ENCODE measurements at regions not wholly inside any gene's neighbourhood (a gene's known extent, or its start where the extent isn't known, plus 50 kb on each side); places are given as distances from the start of the nearest gene placed in this dataset.

DNA sequence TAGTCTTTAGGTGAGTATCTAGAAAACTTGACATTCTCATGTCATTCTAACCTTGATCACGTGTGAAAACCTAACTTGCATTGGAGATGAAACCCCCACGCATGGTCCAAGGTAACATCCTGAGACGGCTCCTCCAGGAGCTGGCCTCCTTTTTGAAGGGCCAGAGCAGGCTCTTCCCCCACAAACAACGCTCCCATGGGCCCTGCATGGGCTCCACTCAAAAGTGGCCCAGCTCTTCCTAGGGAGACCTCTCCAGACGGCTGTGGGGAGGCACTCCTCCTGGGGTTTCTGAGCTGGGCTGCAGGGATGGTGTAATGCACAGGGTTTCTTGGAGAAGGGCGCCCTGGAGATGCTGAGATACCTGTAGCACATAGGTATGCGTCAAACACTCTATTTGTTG lies 296.2 kb upstream of the IRX1 start:
- DNase-seq (ENCODE audit: low read depth in 1 of 2, low spot score in 2 of 2): no peak
- no peak overlapping the region for H2AK5ac ChIP-seq (ENCODE audit: low read depth, low read length)
- no peak overlapping the region for H3K56ac ChIP-seq (replicated peaks; ENCODE audit: insufficient read length, low read depth, low read length)
- CTCF ChIA-PET (ENCODE audit: partially characterized antibody): no interaction called here
- H3K9me3 ChIP-seq (ENCODE audit: insufficient read depth in 2 of 2, low read depth in 1 of 2, low read length in 1 of 2): no peaks in the 10 kb centered on the region
- H4K8ac ChIP-seq (ENCODE audit: extremely low read depth, insufficient read depth, low read length): no peak overlapping the region
- no peak overlapping the region for H2BK20ac ChIP-seq (ENCODE audit: low read length)
- no peak overlapping the region for H3K9ac ChIP-seq (replicated peaks in 1 of 4; ENCODE audit: extremely low read depth in 1 of 4, low read depth in 3 of 4, low read length in 3 of 4)
- POLR2A ChIA-PET (ENCODE audit: partially characterized antibody): interaction anchor here (1.0 kb wide), 1 partner anchor 222 kb away, joined by 3 read pairs; no protein-coding TSS in a partner anchor
- H2BK12ac ChIP-seq (ENCODE audit: low read depth, low read length): no peak overlapping the region
- H3K27ac ChIP-seq (ENCODE audit: low read depth, low read length): no peak overlapping the region
- H3K79me1 ChIP-seq (ENCODE audit: low read depth, low read length): no peaks in the 10 kb centered on the region
- H3K4ac ChIP-seq (replicated peaks; ENCODE audit: insufficient read length, low read depth, low read length): no peak overlapping the region
- no peaks in the 10 kb centered on the region for H3K36me3 ChIP-seq (ENCODE audit: control insufficient read depth in 2 of 4, insufficient read depth in 4 of 4, low read length in 3 of 4)
- no peak overlapping the region for H4K91ac ChIP-seq (replicated peaks; ENCODE audit: insufficient read length, low read length)
- H2BK5ac ChIP-seq (ENCODE audit: low read depth, low read length): no peak overlapping the region
- no peak overlapping the region for H2BK120ac ChIP-seq (replicated peaks; ENCODE audit: low read depth, low read length)
- H3K23me2 ChIP-seq (ENCODE audit: low read depth, low read length): no peaks in the 10 kb centered on the region; the same call in 1 of the 2 replicates
- no peak overlapping the region for H4K5ac ChIP-seq (ENCODE audit: insufficient read length, low read depth, low read length)
- no peak overlapping the region for H3K18ac ChIP-seq (ENCODE audit: extremely low read depth, low read length)
- no peak for FAIRE-seq
- H4K20me1 ChIP-seq (replicated peaks in 1 of 2; ENCODE audit: control insufficient read depth in 1 of 2, insufficient read depth in 2 of 2, low read length in 2 of 2): no peaks in the 10 kb centered on the region
- peaks cover 0 to 5% (median 0%) of the 10 kb centered on the region in 4 experiments; a peak in 4 of 7 replicates for H3K4me1 ChIP-seq (replicated peaks in 1 of 4; ENCODE audit: control insufficient read depth in 3 of 4, insufficient read depth in 4 of 4, low read length in 3 of 4)
- no peak overlapping the region for H2AFZ ChIP-seq (ENCODE audit: low read length)
- no peak overlapping the region for H3K4me2 ChIP-seq (ENCODE audit: insufficient read depth in 1 of 2, low read depth in 2 of 2, low read length in 2 of 2)
- no peak overlapping the region for H3K14ac ChIP-seq (ENCODE audit: insufficient read length)
- no peak overlapping the region for H2BK15ac ChIP-seq (ENCODE audit: low read length)
- H3K4me3 ChIP-seq (ENCODE audit: extremely low read depth in 1 of 4, insufficient read depth in 2 of 4, low read depth in 3 of 4, low read length in 4 of 4): no peak overlapping the region
- no peak for TF ChIP-seq SIRT6 (IDR thresholded peaks at IDR 0.05; ENCODE audit: low read length)
- no peak for TF ChIP-seq BCL11A (IDR thresholded peaks at IDR 0.05; ENCODE audit: low read depth in 2 of 2, low read length in 2 of 2)
- TF ChIP-seq ZNF274 (IDR thresholded peaks at IDR 0.05; ENCODE audit: borderline replicate concordance, extremely low read depth, low read length): no peak
- no peak for TF ChIP-seq JUN (IDR thresholded peaks at IDR 0.05; ENCODE audit: low read depth, low read length)
- no peak for TF ChIP-seq ASH2L (IDR thresholded peaks at IDR 0.05; ENCODE audit: low read length)
- no peak for TF ChIP-seq YY1 (IDR thresholded peaks at IDR 0.05; ENCODE audit: low read depth, low read length)
- 89% methylated on average over 7 of the region's 7 CpGs; no CpG with 5 or more reads in 1 of the 2 experiments for WGBS, 2 experiments (ENCODE audit: extremely low coverage in 1 of 2, insufficient coverage in 1 of 2, insufficient read length in 1 of 2, insufficient replicate concordance in 2 of 2, low coverage in 1 of 2, low lambda C conversion rate in 2 of 2, missing lambda C conversion rate in 1 of 2)
- H3K27me3 ChIP-seq (replicated peaks in 1 of 4; ENCODE audit: control insufficient read depth in 3 of 4, extremely low read depth in 1 of 4, insufficient read depth in 3 of 4, low read length in 3 of 4): no peaks in the 10 kb centered on the region
- no peaks in the 10 kb centered on the region for H3K79me2 ChIP-seq (ENCODE audit: control insufficient read depth in 1 of 2, insufficient read depth in 2 of 2, low read length in 2 of 2)
- no peak overlapping the region for H3K23ac ChIP-seq (ENCODE audit: insufficient read length)
